Spleen (tissue), 11 donors: ENCODE measurements at regions not wholly inside any gene's neighbourhood (a gene's known extent, or its start where the extent isn't known, plus 50 kb on each side); places are given as distances from the start of the nearest gene placed in this dataset.

Source experiments
- DNase-seq: peaks from one replicate; pipeline ENCODE4 v3.0.0-alpha.2; 2020
- H3K27ac ChIP-seq, 8 donors: fragments of 200-600 bp; sonication (generic) in 7 of 8; 1 replicate in 4 of 8; 2 replicates in 4 of 8; pipeline versions ENCODE4 v1.5.0 to v1.8.0; 2016 to 2021; ENCODE audit warnings: inconsistent platforms in 4 of 8, mild to moderate bottlenecking in 4 of 8, moderate library complexity in 1 of 8
- H3K27me3 ChIP-seq, 7 donors: fragments of 200-600 bp; sonication (generic) in 6 of 7; replicated peaks in 1 of 7; 1 replicate in 4 of 7; 2 replicates in 3 of 7; pipeline versions ENCODE4 v1.5.0 to v1.8.0; 2016 to 2021; ENCODE audit warnings: inconsistent platforms in 3 of 7, mild to moderate bottlenecking in 1 of 7
- H3K36me3 ChIP-seq, 6 donors: fragments of 200-600 bp; sonication (generic) in 5 of 6; 1 replicate in 4 of 6; 2 replicates in 2 of 6; pipeline versions ENCODE4 v1.5.0 to v1.8.0; 2016 to 2021; ENCODE audit warnings: inconsistent platforms in 2 of 6
- H3K4me1 ChIP-seq, 6 donors: fragments of 200-600 bp; sonication (generic) in 5 of 6; 1 replicate in 3 of 6; 2 replicates in 3 of 6; pipeline versions ENCODE4 v1.5.0 to v1.8.0; 2016 to 2021; ENCODE audit warnings: inconsistent platforms in 3 of 6
- H3K4me3 ChIP-seq, 8 donors: fragments of 200-600 bp; sonication (generic) in 7 of 8; 1 replicate in 4 of 8; 2 replicates in 4 of 8; pipeline versions ENCODE4 v1.5.0 to v1.8.0; 2016 to 2021; ENCODE audit warnings: inconsistent platforms in 4 of 8, mild to moderate bottlenecking in 4 of 8, moderate library complexity in 2 of 8
- H3K9me3 ChIP-seq, 8 donors: fragments of 200-600 bp; sonication (generic) in 7 of 8; 1 replicate in 4 of 8; 2 replicates in 4 of 8; pipeline versions ENCODE4 v1.5.0 to v1.8.0; 2016 to 2021; ENCODE audit warnings: inconsistent platforms in 4 of 8
- CTCF ChIP-seq, 11 experiments: fragments of 200-600 bp in 7 of 11; fragments of 450-650 bp in 4 of 11; sonication (generic) in 4 of 11; IDR thresholded peaks in 8 of 11; conservative IDR thresholded peaks in 3 of 11; 1 replicate in 7 of 11; 2 replicates in 4 of 11; pipeline versions ENCODE4 v1.4.0 to v1.8.0; 2016 to 2021; ENCODE audit warnings: antibody characterized with exemption in 11 of 11, inconsistent platforms in 4 of 11, mild to moderate bottlenecking in 1 of 11
- POLR2A ChIP-seq, 3 donors: fragments of 450-650 bp; IDR thresholded peaks; one replicate each; pipeline ENCODE4 v1.5.1; 2017; ENCODE audit warnings: antibody characterized with exemption in 3 of 3, mild to moderate bottlenecking in 1 of 3
- POLR2AphosphoS5 ChIP-seq, 3 donors: sonication (generic); formaldehyde crosslinking; IDR thresholded peaks; one replicate each; pipeline ENCODE4 v1.5.1; 2017; ENCODE audit warnings: antibody characterized with exemption in 3 of 3
- WGBS, 5 donors: extraction: QIAGEN DNeasy Blood & Tissue Kit in 3 of 5; methylation state at CpG; one replicate each; pipeline versions ENCODE4 v1.1.5 to v1.1.7; 2013 to 2018; 5-methylcytosine and 5-hydroxymethylcytosine counted together
- intact Hi-C: fragments of 100-400 bp; cut with DNase I; formaldehyde crosslinking; loops from one replicate; pipeline ENCODE4 v1.15.0; 2023; ENCODE audit warnings: low total_unique reads
- donor health status: healthy with polysubstance abuse.
- donor health status: DM: no; HTN: no; CAD: no; lungs with moderate emphysema.
- donor health status: DM: no; HTN: no; CAD: no.
- donor health status: Bipolar disorder and iron deficiency.
- donor health status: healthy.
- donor health status: DM: no; HTN: no; CAD: no.
- donor health status: DM: yes; HTN: yes; CAD: no.

DNA sequence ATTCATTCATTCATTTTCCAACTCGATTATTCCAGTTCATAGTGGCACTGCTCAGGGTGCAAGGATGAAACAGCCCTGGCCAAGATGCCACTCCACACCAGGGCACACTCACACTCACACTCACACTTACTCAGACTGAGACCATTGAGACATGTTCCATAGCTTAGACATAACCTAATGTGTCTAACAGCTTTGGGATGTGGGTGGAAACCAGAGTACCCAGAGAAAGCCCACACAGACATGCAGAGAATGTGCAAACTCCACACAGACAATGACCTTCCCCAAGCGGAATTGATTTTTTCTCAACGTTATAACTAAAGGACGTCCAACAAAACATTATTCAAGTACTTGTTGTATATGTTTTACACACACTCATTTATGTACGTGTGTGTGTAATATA lies 1363.5 kb downstream of the EFNA5 start:
- intact Hi-C loops, result no loop called here
- WGBS, 5 donors, result 74 to 88% (median 83%) methylated on average over 5 of the region's 5 CpGs

GRCh38 chr5:106306313-106307028 lies 1364.3 kb downstream of the EFNA5 start:
- no peak for DNase-seq
- intact Hi-C loops, result no loop called here

More for the DNA sequence above, 1363.5 kb downstream of the EFNA5 start:
- no peak overlapping the region for H3K4me3 ChIP-seq
- no peaks in the 10 kb centered on the region for H3K9me3 ChIP-seq
- peaks cover 0 to 5% (median 0%) of the 10 kb centered on the region in 6 donors for H3K4me1 ChIP-seq
- no peaks in the 10 kb centered on the region for H3K36me3 ChIP-seq
- H3K27me3 ChIP-seq, result no peaks in the 10 kb centered on the region
- TF ChIP-seq CTCF (IDR thresholded peaks at IDR 0.05 in 8 of 11, conservative IDR thresholded peaks at IDR 0.05 in 3 of 11) (no peak), POLR2AphosphoS5 (IDR thresholded peaks at IDR 0.05) (no peak), POLR2A (IDR thresholded peaks at IDR 0.05) (no peak)
- no peak for DNase-seq
- no peak overlapping the region for H3K27ac ChIP-seq

GRCh38 chr5:106303911-106304310 lies 1366.8 kb downstream of the EFNA5 start:
- Histone ChIP-seq H3K36me3 (no peaks in the 10 kb centered on the region), H3K27me3 (no peaks in the 10 kb centered on the region), H3K4me1 (no peaks in the 10 kb centered on the region), H3K9me3 (no peaks in the 10 kb centered on the region), H3K27ac (no peak overlapping the region), H3K4me3 (no peak overlapping the region)
- no peak for DNase-seq
- 64 to 77% (median 71%) methylated on average over 2 of the region's 2 CpGs for WGBS, 5 donors
- TF ChIP-seq POLR2A (IDR thresholded peaks at IDR 0.05) (no peak), CTCF (IDR thresholded peaks at IDR 0.05 in 8 of 11, conservative IDR thresholded peaks at IDR 0.05 in 3 of 11) (no peak), POLR2AphosphoS5 (IDR thresholded peaks at IDR 0.05) (no peak)
- intact Hi-C loops, result no loop called here

More at GRCh38 chr5:106306313-106307028, 1364.3 kb downstream of the EFNA5 start:
- Histone ChIP-seq H3K27ac (no peak overlapping the region), H3K36me3 (no peaks in the 10 kb centered on the region), H3K27me3 (no peaks in the 10 kb centered on the region), H3K4me1 (peaks cover 0 to 5% (median 0%) of the 10 kb centered on the region in 6 donors), H3K4me3 (no peak overlapping the region), H3K9me3 (no peaks in the 10 kb centered on the region)
- TF ChIP-seq POLR2AphosphoS5 (IDR thresholded peaks at IDR 0.05), result no peak
- TF ChIP-seq CTCF (IDR thresholded peaks at IDR 0.05 in 8 of 11, conservative IDR thresholded peaks at IDR 0.05 in 3 of 11), result no peak
- TF ChIP-seq POLR2A (IDR thresholded peaks at IDR 0.05), result no peak
- WGBS, 5 donors, result 62 to 81% (median 70%) methylated on average over 4 of the region's 4 CpGs

DNA sequence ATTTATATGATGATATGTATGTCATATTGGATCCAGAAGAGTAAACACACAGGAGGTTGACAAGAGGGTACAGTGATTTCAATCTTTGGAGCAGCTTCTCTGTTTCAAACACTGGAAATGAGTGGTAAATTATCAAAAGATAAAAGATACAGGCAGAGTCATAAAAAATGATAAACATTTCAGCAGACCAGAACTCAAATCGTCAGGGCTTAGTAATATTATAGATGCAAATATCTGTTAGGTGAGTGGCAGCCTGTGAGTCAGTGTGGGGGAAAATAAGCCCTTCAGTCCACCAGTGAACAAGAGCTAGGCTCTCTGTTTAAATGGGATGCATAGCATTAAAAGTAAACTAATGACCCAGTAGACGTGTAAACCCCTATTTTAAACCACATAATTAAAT lies 1378.1 kb downstream of the EFNA5 start:
- Histone ChIP-seq H3K27ac (no peak overlapping the region), H3K9me3 (no peaks in the 10 kb centered on the region), H3K36me3 (no peaks in the 10 kb centered on the region), H3K4me3 (no peak overlapping the region), H3K27me3 (no peaks in the 10 kb centered on the region), H3K4me1 (no peaks in the 10 kb centered on the region)
- no peak for TF ChIP-seq CTCF (IDR thresholded peaks at IDR 0.05 in 8 of 11, conservative IDR thresholded peaks at IDR 0.05 in 3 of 11)
- intact Hi-C loops, result no loop called here
- DNase-seq, result no peak
- 33 to 66% (median 44%) methylated on average over 2 of the region's 2 CpGs for WGBS, 5 donors
